Kidney (tissue), 13 donors: ENCODE measurements at regions not wholly inside any gene's neighbourhood (a gene's known extent, or its start where the extent isn't known, plus 50 kb on each side); places are given as distances from the start of the nearest gene placed in this dataset.

Experiments
- DNase-seq, 5 donors: peaks; one replicate each; pipeline ENCODE4 v3.0.0-alpha.2; 2013 to 2020
- FAIRE-seq: peaks from 2 replicates; lab custom pipeline; 2012; peaks lifted over from hg19 to GRCh38; lab: Jason Lieb, UNC
- H3K27ac ChIP-seq, 2 donors: one replicate each; pipeline ENCODE4 v1.7.0; 2013; ENCODE audit warnings: low read depth in 2 of 2, low read length in 2 of 2, inconsistent platforms in 1 of 2
- H3K27me3 ChIP-seq: one replicate; pipeline ENCODE4 v1.7.1; 2013; ENCODE audit warnings: low read length, inconsistent platforms; ENCODE audit not compliant: control insufficient read depth, insufficient read depth
- H3K36me3 ChIP-seq, 3 donors: one replicate each; pipeline versions ENCODE4 v1.7.0 to v1.7.1; 2013; ENCODE audit warnings: low read length in 3 of 3, control low read depth in 1 of 3, inconsistent platforms in 1 of 3; ENCODE audit not compliant: insufficient read depth in 3 of 3, control insufficient read depth in 2 of 3
- H3K4me1 ChIP-seq, 3 donors: one replicate each; pipeline versions ENCODE4 v1.7.0 to v1.7.1; 2013; ENCODE audit warnings: low read length in 3 of 3, inconsistent platforms in 1 of 3, low read depth in 1 of 3; ENCODE audit not compliant: control insufficient read depth in 2 of 3, insufficient read depth in 2 of 3
- H3K4me3 ChIP-seq, 3 donors: one replicate each; pipeline versions ENCODE4 v1.7.0 to v1.8.1; 2013; ENCODE audit warnings: low read length in 3 of 3, control low read depth in 1 of 3, inconsistent platforms in 1 of 3
- H3K9ac ChIP-seq, 3 donors: one replicate each; pipeline versions ENCODE4 v1.7.0 to v1.7.1; 2013; ENCODE audit warnings: low read length in 3 of 3, control low read depth in 1 of 3, inconsistent platforms in 1 of 3
- H3K9me3 ChIP-seq, 3 donors: one replicate each; pipeline versions ENCODE4 v1.7.0 to v1.7.1; 2013; ENCODE audit warnings: low read length in 3 of 3, control low read depth in 1 of 3, inconsistent platforms in 1 of 3; ENCODE audit not compliant: control insufficient read depth in 2 of 3, insufficient read depth in 1 of 3
- CTCF ChIP-seq: IDR thresholded peaks from 3 replicates; pipeline ENCODE4 v1.5.1; 2012; ENCODE audit warnings: mild to moderate bottlenecking, moderate library complexity, borderline replicate concordance; ENCODE audit not compliant: insufficient read depth; ENCODE audit errors: extremely low read depth
- intact Hi-C: fragments of 100-400 bp; cut with DNase I; formaldehyde crosslinking; loops from one replicate; pipeline ENCODE4 v1.11.1; 2022
- donor health status: control.
- donor health status: control.
- donor health status: control.
- donor health status: control.
- donor health status: control.
- donor health status: DM: yes; HTN: yes; CAD: no.
- donor health status: Normal renal cell carcinoma (clear cell type).

GRCh38 chr20:20888266-20888656, 175.8 kb upstream of the RALGAPA2 start:
- H3K36me3 ChIP-seq, result no peaks in the 10 kb centered on the region
- no peaks in the 10 kb centered on the region for H3K9me3 ChIP-seq
- H3K27me3 ChIP-seq, result no peaks in the 10 kb centered on the region
- intact Hi-C loops, result no loop called here
- DNase-seq (no peak), FAIRE-seq (no peak)
- H3K9ac ChIP-seq, result no peak overlapping the region
- no peak overlapping the region for H3K27ac ChIP-seq
- no peaks in the 10 kb centered on the region for H3K4me1 ChIP-seq
- H3K4me3 ChIP-seq, result no peak overlapping the region
- no peak for TF ChIP-seq CTCF

GRCh38 chr20:20887593-20888265, 175.3 kb upstream of the RALGAPA2 start:
- no peak overlapping the region for H3K27ac ChIP-seq
- no peak for TF ChIP-seq CTCF
- DNase-seq (no peak), FAIRE-seq (no peak)
- H3K4me3 ChIP-seq, result no peak overlapping the region
- H3K9ac ChIP-seq, result no peak overlapping the region
- H3K27me3 ChIP-seq, result no peaks in the 10 kb centered on the region
- intact Hi-C loops, result no loop called here
- no peaks in the 10 kb centered on the region for H3K9me3 ChIP-seq
- no peaks in the 10 kb centered on the region for H3K4me1 ChIP-seq
- H3K36me3 ChIP-seq, result no peaks in the 10 kb centered on the region

- no peaks in the 10 kb centered on the region for H3K9me3 ChIP-seq
- no peak for TF ChIP-seq CTCF
- no peak overlapping the region for H3K4me3 ChIP-seq
- H3K27me3 ChIP-seq, result no peaks in the 10 kb centered on the region
- no peaks in the 10 kb centered on the region for H3K36me3 ChIP-seq
- H3K9ac ChIP-seq, result no peak overlapping the region
- H3K27ac ChIP-seq, result no peak overlapping the region
- no peak for DNase-seq
- H3K4me1 ChIP-seq, result no peaks in the 10 kb centered on the region
- no peak for FAIRE-seq
- intact Hi-C loops, result no loop called here
These were observed 169.4 kb upstream of the RALGAPA2 start for GRCh38 chr20:20881808-20882207.

- FAIRE-seq (no peak), DNase-seq (no peak)
- intact Hi-C loops, result loop anchor here (10.0 kb wide), 1 partner anchor 628 kb away; no protein-coding TSS in a partner anchor
- no peaks in the 10 kb centered on the region for H3K4me1 ChIP-seq
- TF ChIP-seq CTCF, result no peak
- H3K36me3 ChIP-seq, result no peaks in the 10 kb centered on the region
- no peaks in the 10 kb centered on the region for H3K9me3 ChIP-seq
- H3K27ac ChIP-seq, result no peak overlapping the region
- H3K4me3 ChIP-seq, result no peak overlapping the region
- no peak overlapping the region for H3K9ac ChIP-seq
- H3K27me3 ChIP-seq, result no peaks in the 10 kb centered on the region
These were observed 164.6 kb upstream of the RALGAPA2 start for GRCh38 chr20:20877079-20877478.
